NB4 (cell line): ENCODE measurements at regions not wholly inside any gene's neighbourhood (a gene's known extent, or its start where the extent isn't known, plus 50 kb on each side); places are given as distances from the start of the nearest gene placed in this dataset.
"Not testable (repeated sequence)": the region's sequence is repeated elsewhere in the genome, so short reads cannot be mapped to it uniquely, and the experiment has no call there.

ENCODE experiments used
- POLR2A ChIP-seq: IDR thresholded peaks from 2 replicates; pipeline ENCODE4 v1.6.1; 2011; ENCODE audit warnings: mild to moderate bottlenecking; ENCODE audit not compliant: insufficient read length; ENCODE audit errors: extremely low read depth
- TF ChIP-seq, protein P1 (sequence below): IDR thresholded peaks from one replicate; pipeline ENCODE4 v1.5.1; 2012; ENCODE audit warnings: low read depth, low read length

DNA sequence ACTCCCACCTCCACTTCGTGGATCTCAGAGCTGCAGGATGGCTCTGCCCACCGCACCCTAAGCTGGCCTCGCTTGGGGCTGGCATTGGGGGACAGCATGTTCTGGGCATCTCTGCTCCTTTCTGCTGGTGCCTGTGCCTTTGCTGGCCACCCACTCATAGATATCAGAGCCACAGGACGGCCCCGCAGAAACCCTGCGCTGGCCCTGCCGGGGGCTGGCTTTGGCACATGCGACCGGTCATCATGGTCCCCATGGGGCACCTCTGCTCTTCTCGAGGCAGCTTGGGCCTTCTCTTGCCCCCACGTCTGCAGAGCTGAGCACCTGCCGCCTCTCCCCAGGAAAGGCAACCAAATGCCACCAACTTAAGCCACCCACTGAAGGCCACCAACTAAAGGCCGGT is 895.7 kb upstream of the DEFB115 start:
- TF ChIP-seq POLR2A = not testable (repeated sequence)
- TF ChIP-seq, protein P1, sequence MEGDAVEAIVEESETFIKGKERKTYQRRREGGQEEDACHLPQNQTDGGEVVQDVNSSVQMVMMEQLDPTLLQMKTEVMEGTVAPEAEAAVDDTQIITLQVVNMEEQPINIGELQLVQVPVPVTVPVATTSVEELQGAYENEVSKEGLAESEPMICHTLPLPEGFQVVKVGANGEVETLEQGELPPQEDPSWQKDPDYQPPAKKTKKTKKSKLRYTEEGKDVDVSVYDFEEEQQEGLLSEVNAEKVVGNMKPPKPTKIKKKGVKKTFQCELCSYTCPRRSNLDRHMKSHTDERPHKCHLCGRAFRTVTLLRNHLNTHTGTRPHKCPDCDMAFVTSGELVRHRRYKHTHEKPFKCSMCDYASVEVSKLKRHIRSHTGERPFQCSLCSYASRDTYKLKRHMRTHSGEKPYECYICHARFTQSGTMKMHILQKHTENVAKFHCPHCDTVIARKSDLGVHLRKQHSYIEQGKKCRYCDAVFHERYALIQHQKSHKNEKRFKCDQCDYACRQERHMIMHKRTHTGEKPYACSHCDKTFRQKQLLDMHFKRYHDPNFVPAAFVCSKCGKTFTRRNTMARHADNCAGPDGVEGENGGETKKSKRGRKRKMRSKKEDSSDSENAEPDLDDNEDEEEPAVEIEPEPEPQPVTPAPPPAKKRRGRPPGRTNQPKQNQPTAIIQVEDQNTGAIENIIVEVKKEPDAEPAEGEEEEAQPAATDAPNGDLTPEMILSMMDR = not testable (repeated sequence)
